ENCODE measurements at regions not wholly inside any gene's neighbourhood (a gene's known extent, or its start where the extent isn't known, plus 50 kb on each side); places are given as distances from the start of the nearest gene placed in this dataset.

GRCh38 chr13:106107061-106107460 lies 428.4 kb downstream of the EFNB2 start:
- H3K36me3 ChIP-seq = no peaks in the 10 kb centered on the region
- ATAC-seq = no peak
- intact Hi-C loops (cut with DNase I) = no loop called here
- DNase-seq = no peak
- 94 to 95% methylated on average over 7 of the region's 7 CpGs for WGBS, 2 donors
- no peak overlapping the region for H3K4me3 ChIP-seq
- TF ChIP-seq CTCF (IDR thresholded peaks at IDR 0.05) = no peak
- no peak overlapping the region for H3K27ac ChIP-seq
- H3K27me3 ChIP-seq = no peaks in the 10 kb centered on the region
- H3K4me1 ChIP-seq = no peaks in the 10 kb centered on the region
- H3K9me3 ChIP-seq = no peaks in the 10 kb centered on the region

- DNase-seq = no peak
- 93 to 96% methylated on average over 1 of the region's 1 CpG for WGBS, 2 donors
Observed at GRCh38 chr13:106105153-106105552, 430.3 kb downstream of the EFNB2 start.

GRCh38 chr13:106104281-106104901 lies 431.1 kb downstream of the EFNB2 start:
- intact Hi-C loops (cut with DNase I) = no loop called here
- ATAC-seq (no peak), DNase-seq (no peak)
- peaks cover 0 to 17% (median 0%) of the 10 kb centered on the region in 9 donors for H3K4me1 ChIP-seq
- H3K4me3 ChIP-seq = no peak overlapping the region
- no peak overlapping the region for H3K27ac ChIP-seq
- no peaks in the 10 kb centered on the region for H3K27me3 ChIP-seq
- no peaks in the 10 kb centered on the region for H3K9me3 ChIP-seq
- no peaks in the 10 kb centered on the region for H3K36me3 ChIP-seq
- no peak for TF ChIP-seq CTCF (IDR thresholded peaks at IDR 0.05)
- WGBS, 2 donors = 88 to 90% methylated on average over 3 of the region's 3 CpGs

More at GRCh38 chr13:106105153-106105552, 430.3 kb downstream of the EFNB2 start:
- intact Hi-C loops (cut with DNase I) = no loop called here
- Histone ChIP-seq H3K4me3 (no peak overlapping the region), H3K9me3 (no peaks in the 10 kb centered on the region), H3K27me3 (no peaks in the 10 kb centered on the region), H3K36me3 (no peaks in the 10 kb centered on the region), H3K27ac (no peak overlapping the region), H3K4me1 (peaks cover 0 to 11% (median 0%) of the 10 kb centered on the region in 9 donors)
- TF ChIP-seq CTCF (IDR thresholded peaks at IDR 0.05) = no peak
- ATAC-seq = no peak

- Histone ChIP-seq H3K4me3 (no peak overlapping the region), H3K27me3 (no peaks in the 10 kb centered on the region), H3K4me1 (peaks cover 0 to 17% (median 0%) of the 10 kb centered on the region in 9 donors), H3K36me3 (no peaks in the 10 kb centered on the region), H3K27ac (no peak overlapping the region), H3K9me3 (no peaks in the 10 kb centered on the region)
- TF ChIP-seq CTCF (IDR thresholded peaks at IDR 0.05) = no peak
- intact Hi-C loops (cut with DNase I) = no loop called here
- DNase-seq (no peak), ATAC-seq (no peak)
- WGBS, 2 donors = 73 to 90% methylated on average over 10 of the region's 10 CpGs
Observed at GRCh38 chr13:106103779-106104178, 431.7 kb downstream of the EFNB2 start.
